SK-N-MC (cell line): ENCODE measurements at regions not wholly inside any gene's neighbourhood (a gene's known extent, or its start where the extent isn't known, plus 50 kb on each side); places are given as distances from the start of the nearest gene placed in this dataset.
"Not testable (repeated sequence)": the region's sequence is repeated elsewhere in the genome, so short reads cannot be mapped to it uniquely, and the experiment has no call there.

Source experiments
- DNase-seq: peaks from one replicate; pipeline ENCODE4 v3.0.0-alpha.2; 2011; ENCODE audit warnings: low read depth, low spot score
- H3K27ac ChIP-seq: fragments of 200-600 bp; sonication (generic); 2 replicates; pipeline ENCODE4 v1.5.1; 2016; ENCODE audit warnings: mixed run types
- H3K36me3 ChIP-seq: fragments of 200-600 bp; sonication (generic); 2 replicates; pipeline ENCODE4 v1.6.1; 2017; ENCODE audit warnings: antibody characterized with exemption, low read length, mixed read lengths; ENCODE audit not compliant: insufficient read depth
- H3K4me3 ChIP-seq: fragments of 200-600 bp; sonication (generic); 2 replicates; pipeline ENCODE4 v1.5.1; 2016
- H3K9ac ChIP-seq: fragments of 200-600 bp; sonication (generic); 2 replicates; pipeline ENCODE4 v1.8.0; 2017; ENCODE audit warnings: mixed run types, mixed read lengths; ENCODE audit not compliant: insufficient read length
- H3K9me3 ChIP-seq: fragments of 200-600 bp; sonication (generic); 2 replicates; pipeline ENCODE4 v1.6.1; 2017; ENCODE audit warnings: low read depth, mild to moderate bottlenecking, antibody characterized with exemption, low read length, moderate library complexity, mixed read lengths
- EZH2 ChIP-seq: fragments of 200-600 bp; sonication (generic); IDR thresholded peaks from one replicate; pipeline ENCODE4 v1.6.1; 2017; ENCODE audit warnings: antibody characterized with exemption
- FOXP2 ChIP-seq: optimal IDR thresholded peaks from 2 replicates; pipeline ENCODE3; 2011; ENCODE audit warnings: mild to moderate bottlenecking, moderate library complexity; ENCODE audit not compliant: insufficient read depth; ENCODE audit errors: extremely low read length, control extremely low read depth
- POLR2AphosphoS5 ChIP-seq: IDR thresholded peaks from 2 replicates; pipeline ENCODE4 v1.6.1; 2012; ENCODE audit warnings: mild to moderate bottlenecking, low read depth, low read length, borderline replicate concordance

- no peak for TF ChIP-seq POLR2AphosphoS5
- no peak for TF ChIP-seq FOXP2
- no peak for TF ChIP-seq EZH2
- H3K9ac ChIP-seq = no peak overlapping the region
- no peak for DNase-seq
Measured at GRCh38 chr11:37858398-37858797, 1260.4 kb upstream of the RAG2 start.

DNA sequence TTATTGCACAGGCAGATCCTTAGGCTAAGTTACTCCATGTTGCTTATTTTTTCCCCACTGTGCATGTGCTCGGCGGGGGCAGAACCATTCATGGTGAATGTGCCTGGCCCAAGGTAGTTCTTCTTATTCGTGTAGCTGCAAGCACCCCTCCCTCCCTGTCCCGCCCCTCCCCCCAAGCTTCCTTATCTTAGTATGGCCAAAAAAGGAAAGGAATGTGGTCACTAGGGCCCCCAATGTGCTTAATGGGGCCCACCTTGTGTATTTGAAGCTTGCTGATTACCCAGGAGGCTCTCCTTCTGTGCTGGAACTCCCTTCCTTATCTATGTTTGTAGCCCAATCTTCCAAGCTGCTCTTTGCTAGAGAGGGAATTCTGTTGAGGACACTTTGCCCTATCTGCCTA, 1259.7 kb upstream of the RAG2 start:
- H3K27ac ChIP-seq = no peak overlapping the region

More at GRCh38 chr11:37858398-37858797, 1260.4 kb upstream of the RAG2 start:
- Histone ChIP-seq H3K36me3 (no peaks in the 10 kb centered on the region), H3K4me3 (no peak overlapping the region), H3K9me3 (no peaks in the 10 kb centered on the region), H3K27ac (no peak overlapping the region)

DNA sequence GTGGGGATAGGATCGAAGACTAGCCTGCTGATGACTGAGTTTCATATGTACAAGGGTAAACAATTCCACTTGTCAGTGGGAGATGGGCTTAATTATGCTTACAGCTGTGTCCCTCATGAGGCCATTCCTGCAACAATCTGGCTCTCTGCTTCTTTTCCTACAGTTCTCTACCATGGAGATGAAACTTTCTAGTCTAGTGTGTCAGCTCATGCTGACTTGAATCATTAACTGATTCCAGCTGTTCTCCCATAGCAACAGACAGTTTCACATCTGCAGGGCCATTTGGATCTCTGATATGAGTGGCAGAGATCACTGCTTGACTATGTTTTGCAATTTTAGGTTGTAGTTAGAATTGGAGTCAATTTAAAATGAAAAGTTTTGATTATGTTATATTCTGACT, 1251.7 kb upstream of the RAG2 start:
- Histone ChIP-seq H3K36me3 (no peaks in the 10 kb centered on the region), H3K9ac (no peak overlapping the region), H3K4me3 (no peak overlapping the region), H3K9me3 (no peaks in the 10 kb centered on the region), H3K27ac (no peak overlapping the region)
- no peak for DNase-seq
- TF ChIP-seq EZH2 (no peak), POLR2AphosphoS5 (no peak), FOXP2 (no peak)

More for the DNA sequence above, 1259.7 kb upstream of the RAG2 start:
- DNase-seq = no peak
- H3K4me3 ChIP-seq = no peak overlapping the region
- H3K9me3 ChIP-seq = no peaks in the 10 kb centered on the region
- TF ChIP-seq EZH2 = no peak
- no peak for TF ChIP-seq POLR2AphosphoS5
- no peak for TF ChIP-seq FOXP2
- no peaks in the 10 kb centered on the region for H3K36me3 ChIP-seq
- H3K9ac ChIP-seq = no peak overlapping the region

GRCh38 chr11:37843603-37844002, 1245.6 kb upstream of the RAG2 start:
- Histone ChIP-seq H3K36me3 (no peaks in the 10 kb centered on the region), H3K27ac (no peak overlapping the region), H3K9ac (no peak overlapping the region), H3K4me3 (no peak overlapping the region), H3K9me3 (no peaks in the 10 kb centered on the region)
- TF ChIP-seq EZH2 (no peak), FOXP2 (no peak), POLR2AphosphoS5 (no peak)
- no peak for DNase-seq

GRCh38 chr11:37841016-37841415, 1243.0 kb upstream of the RAG2 start:
- H3K27ac ChIP-seq = no peak overlapping the region
- no peak for DNase-seq
- no peaks in the 10 kb centered on the region for H3K36me3 ChIP-seq
- H3K9me3 ChIP-seq = no peaks in the 10 kb centered on the region
- H3K4me3 ChIP-seq = no peak overlapping the region
- no peak overlapping the region for H3K9ac ChIP-seq
- TF ChIP-seq EZH2 (no peak), FOXP2 (no peak), POLR2AphosphoS5 (no peak)

- not testable (repeated sequence) for DNase-seq, H3K9ac ChIP-seq, H3K4me3 ChIP-seq, H3K27ac ChIP-seq, H3K9me3 ChIP-seq, H3K36me3 ChIP-seq
Measured at GRCh38 chr11:37840345-37840744, 1242.3 kb upstream of the RAG2 start.

DNA sequence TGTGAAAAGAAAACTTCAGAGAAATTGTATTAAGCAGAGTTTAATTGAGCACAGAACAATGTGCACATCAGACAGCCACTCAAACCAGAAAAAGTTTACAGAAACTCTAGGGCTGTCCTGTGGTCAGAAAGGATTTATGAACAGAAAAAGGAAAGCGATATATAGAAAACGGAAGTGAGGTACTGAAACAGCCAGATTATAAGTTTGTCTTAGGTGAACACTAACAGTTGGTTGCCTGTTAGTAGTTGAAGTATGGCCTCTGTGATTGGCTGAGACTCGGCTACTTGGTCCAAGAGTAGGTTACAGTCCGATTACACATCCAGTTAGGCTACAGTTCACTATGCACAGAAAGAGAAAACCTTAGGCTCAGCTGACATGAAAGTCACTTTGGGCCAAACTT, 1232.5 kb upstream of the RAG2 start:
- H3K27ac ChIP-seq = no peak overlapping the region
- H3K9me3 ChIP-seq = no peaks in the 10 kb centered on the region
- no peak overlapping the region for H3K9ac ChIP-seq
- no peak overlapping the region for H3K4me3 ChIP-seq
- no peak for DNase-seq
- H3K36me3 ChIP-seq = no peaks in the 10 kb centered on the region
- TF ChIP-seq EZH2 (no peak), FOXP2 (no peak), POLR2AphosphoS5 (no peak)

DNA sequence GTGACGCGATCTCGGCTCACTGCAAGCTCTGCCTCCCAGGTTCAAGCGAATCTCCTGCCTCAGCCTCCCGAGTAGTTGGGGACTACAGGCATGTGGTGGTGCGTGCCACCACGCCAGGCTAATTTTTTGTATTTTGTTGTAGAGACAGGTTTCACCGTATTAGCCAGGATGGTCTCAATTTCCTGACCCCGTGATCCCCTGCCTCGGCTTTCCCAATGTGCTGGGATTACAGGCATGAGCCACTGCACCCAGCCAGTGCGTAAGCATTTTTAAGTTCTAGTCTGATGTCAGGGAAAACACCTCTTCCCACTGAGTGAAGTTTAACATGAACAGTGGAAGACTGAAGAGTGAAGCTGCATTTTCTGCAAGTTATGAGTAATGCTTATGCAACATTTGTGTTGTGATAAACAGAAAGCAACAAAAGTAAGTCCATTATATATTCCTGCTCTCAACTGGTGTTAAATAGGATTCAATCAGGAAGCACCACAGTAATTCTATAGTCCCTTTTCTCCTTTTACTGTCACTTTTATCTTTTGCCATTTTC, 1219.8 kb upstream of the RAG2 start:
- no peaks in the 10 kb centered on the region for H3K36me3 ChIP-seq
- TF ChIP-seq POLR2AphosphoS5 (no peak), FOXP2 (no peak), EZH2 (no peak)
- H3K4me3 ChIP-seq = no peak overlapping the region
- no peak overlapping the region for H3K9ac ChIP-seq
- no peak for DNase-seq
- no peak overlapping the region for H3K27ac ChIP-seq
- no peaks in the 10 kb centered on the region for H3K9me3 ChIP-seq

DNA sequence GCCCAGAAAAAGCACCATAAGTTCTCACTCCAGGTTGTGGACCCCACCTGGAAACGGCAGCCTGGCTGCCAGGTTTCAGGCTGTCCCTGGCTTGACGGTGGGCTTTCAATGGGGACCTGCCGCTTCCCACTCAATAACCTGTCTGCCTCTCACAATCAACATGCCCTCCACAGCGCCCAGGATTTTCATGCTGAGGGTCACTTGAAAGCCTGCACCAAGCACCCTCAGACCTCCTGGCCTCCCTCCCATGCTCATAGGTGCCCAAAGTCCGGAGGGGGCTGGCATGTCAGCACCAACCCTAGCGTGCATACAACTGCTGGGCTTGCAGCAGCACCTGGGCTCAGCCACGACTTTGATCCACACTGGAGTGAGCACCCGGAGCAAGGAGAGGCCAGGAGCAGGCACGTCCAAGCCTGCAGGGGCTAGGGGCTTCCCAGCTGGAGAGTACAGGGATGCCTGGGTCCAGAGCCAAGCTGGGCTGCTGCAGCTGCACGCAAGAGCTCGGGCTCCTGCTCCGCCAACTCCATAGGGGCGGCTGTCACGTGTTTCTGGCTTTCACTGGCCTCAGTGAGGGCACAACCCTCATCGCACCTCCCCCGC, 1214.3 kb upstream of the RAG2 start:
- Histone ChIP-seq H3K9ac (no peak overlapping the region), H3K9me3 (no peaks in the 10 kb centered on the region), H3K27ac (no peak overlapping the region), H3K36me3 (no peaks in the 10 kb centered on the region), H3K4me3 (no peak overlapping the region)
- TF ChIP-seq POLR2AphosphoS5 = no peak
- no peak for DNase-seq

DNA sequence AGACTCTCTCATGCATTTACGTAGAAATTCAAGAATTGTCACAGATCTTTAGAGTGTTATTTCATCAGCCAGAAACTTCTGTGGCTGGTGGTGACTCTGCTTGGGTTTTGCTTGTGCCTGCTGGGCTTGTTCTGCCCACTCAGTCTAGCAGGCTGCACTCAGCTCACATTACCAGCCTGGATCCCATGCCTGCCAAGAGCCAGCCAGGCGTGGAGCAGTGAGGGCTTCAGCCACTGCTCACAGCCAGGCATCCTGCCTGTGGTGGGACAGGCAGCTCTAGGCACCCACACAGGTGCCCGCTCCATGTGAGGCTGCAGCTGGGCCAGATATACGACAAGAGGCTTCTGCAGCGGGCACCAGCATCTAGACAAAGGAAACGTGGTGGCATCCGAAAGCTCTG, 1213.3 kb upstream of the RAG2 start:
- no peak for DNase-seq
- H3K4me3 ChIP-seq = no peak overlapping the region
- H3K36me3 ChIP-seq = no peaks in the 10 kb centered on the region
- H3K9me3 ChIP-seq = no peaks in the 10 kb centered on the region
- TF ChIP-seq EZH2 (no peak), FOXP2 (no peak), POLR2AphosphoS5 (no peak)
- no peak overlapping the region for H3K27ac ChIP-seq
- H3K9ac ChIP-seq = no peak overlapping the region
